Left forelimb (tissue), 1 donor: ENCODE measurements at regions not wholly inside any gene's neighbourhood (a gene's known extent, or its start where the extent isn't known, plus 50 kb on each side); places are given as distances from the start of the nearest gene placed in this dataset.
A peak's percentile ranks its signal among the peaks of the same experiment; 100 is the strongest.

Experiments
- DNase-seq: peaks from one replicate; pipeline ENCODE4 v3.0.0-alpha.2; 2018; ENCODE audit warnings: low spot score

DNA sequence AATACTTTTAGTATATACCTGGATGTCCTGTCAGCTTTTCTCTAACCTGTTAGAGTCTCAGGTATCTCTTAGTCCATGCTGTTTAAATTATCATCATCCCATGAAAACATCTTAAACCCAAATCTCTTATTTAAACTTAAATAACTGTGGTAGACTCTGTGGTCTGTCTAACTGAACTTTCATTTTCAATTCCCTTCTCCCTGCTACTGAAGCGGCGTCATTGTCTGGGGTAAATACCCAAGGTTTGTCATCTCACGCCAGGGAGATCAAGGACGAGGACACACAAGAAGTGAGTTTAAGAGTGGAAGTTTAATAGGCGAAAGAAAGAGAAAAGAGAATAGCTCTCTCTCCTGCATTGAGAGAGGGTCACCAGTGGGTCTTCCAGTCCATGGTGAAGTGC is 804.4 kb upstream of the CELF2 start:
- no peak for DNase-seq

GRCh38 chr10:10222304-10222841 is 795.3 kb upstream of the CELF2 start:
- DNase-seq, result no peak

DNA sequence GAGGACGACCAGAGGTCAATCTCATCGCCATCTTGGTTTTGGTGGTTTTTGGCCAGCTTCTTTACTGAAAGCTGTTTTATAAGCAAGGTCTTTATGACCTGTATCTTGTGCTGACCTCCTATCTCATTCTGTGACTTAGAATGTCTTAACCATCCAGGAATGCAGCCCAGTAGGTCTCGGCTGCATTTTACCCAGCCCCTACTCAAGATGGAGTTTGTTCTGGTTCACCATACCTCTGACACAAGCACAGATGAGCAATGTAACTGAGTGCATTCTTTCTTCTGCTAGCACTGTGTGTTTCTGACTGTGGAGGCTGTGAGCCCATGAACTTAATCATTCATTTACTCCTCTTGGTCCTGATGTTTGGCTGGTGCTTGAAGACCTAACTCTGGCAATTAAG is 794.5 kb upstream of the CELF2 start:
- DNase-seq, result no peak

DNA sequence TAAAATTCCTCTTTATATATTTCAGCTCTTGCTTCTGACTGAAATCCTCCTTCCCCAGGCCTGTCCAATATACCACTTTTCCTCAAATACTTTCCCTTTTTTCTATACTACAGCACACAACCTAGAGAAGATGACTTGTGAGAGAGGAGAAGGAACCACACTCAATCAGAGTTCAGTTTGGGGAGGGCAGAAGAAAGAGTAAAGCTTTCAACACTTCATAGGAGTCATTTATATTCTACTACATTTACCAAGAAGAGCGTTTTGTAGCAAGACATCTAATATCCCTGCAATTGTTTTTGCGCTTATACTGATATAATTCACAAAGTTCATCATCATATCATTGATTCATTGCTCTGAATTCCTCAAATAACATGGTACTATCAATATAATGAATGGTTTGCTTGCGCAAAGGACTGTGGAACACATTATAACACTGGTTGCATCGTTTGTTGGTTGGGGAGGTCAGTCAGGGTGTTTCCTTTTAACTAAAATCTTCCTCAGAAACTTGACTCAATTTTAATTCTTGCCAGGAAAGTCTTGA is 792.5 kb upstream of the CELF2 start:
- DNase-seq, result no peak

GRCh38 chr10:10233229-10233628 is 784.4 kb upstream of the CELF2 start:
- no peak for DNase-seq

DNA sequence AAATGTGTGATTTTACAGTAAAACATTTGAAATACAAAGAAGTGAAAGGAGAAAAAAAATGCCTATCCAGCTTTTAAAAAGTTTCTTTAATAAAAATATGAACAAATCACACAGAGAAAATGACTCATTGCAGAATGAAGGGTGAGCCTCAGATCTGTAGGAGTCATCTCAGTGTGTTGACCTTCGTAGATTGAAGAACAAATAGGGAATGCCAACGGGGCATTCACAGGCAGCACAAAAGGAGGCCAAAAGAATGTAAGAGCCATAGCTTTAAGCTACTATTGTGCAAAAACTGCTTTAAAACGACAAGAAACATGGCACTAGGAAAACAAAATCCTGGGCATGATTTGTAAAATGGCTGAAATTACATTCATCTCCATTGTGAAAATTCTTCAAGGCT is 782.7 kb upstream of the CELF2 start:
- DNase-seq, result no peak

GRCh38 chr10:10247585-10247984 is 770.1 kb upstream of the CELF2 start:
- no peak for DNase-seq

- no peak for DNase-seq
Observed at GRCh38 chr10:10256860-10257259, 760.8 kb upstream of the CELF2 start.

DNA sequence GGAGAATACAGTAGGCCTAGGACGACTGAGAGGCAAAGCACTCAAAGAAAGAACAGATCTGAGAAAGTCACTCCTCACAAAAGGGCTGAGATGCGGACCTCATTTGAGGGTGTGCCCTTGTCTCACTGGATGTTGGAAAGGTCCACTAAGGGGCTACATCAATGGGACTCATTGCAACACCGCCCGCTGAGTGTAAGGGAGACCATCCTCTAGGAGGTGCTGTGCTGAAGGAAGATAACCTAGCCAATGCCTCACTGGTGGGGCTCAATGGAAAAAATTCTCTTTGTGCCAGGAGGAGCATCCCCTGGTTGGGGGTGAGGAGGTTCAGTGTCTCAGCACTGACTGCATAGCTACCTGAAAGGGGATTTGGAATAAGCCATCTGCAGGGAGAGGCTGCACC is 758.7 kb upstream of the CELF2 start:
- DNase-seq, result no peak

GRCh38 chr10:10270126-10271050 is 747.3 kb upstream of the CELF2 start:
- DNase-seq, result no peak

GRCh38 chr10:10271639-10272192 is 746.0 kb upstream of the CELF2 start:
- no peak for DNase-seq

- no peak for DNase-seq
Observed at GRCh38 chr10:10273661-10274060, 744.0 kb upstream of the CELF2 start.

GRCh38 chr10:10279906-10280305 is 737.8 kb upstream of the CELF2 start:
- DNase-seq, result no peak

- no peak for DNase-seq
Observed at GRCh38 chr10:10292501-10292900, 725.2 kb upstream of the CELF2 start.

DNA sequence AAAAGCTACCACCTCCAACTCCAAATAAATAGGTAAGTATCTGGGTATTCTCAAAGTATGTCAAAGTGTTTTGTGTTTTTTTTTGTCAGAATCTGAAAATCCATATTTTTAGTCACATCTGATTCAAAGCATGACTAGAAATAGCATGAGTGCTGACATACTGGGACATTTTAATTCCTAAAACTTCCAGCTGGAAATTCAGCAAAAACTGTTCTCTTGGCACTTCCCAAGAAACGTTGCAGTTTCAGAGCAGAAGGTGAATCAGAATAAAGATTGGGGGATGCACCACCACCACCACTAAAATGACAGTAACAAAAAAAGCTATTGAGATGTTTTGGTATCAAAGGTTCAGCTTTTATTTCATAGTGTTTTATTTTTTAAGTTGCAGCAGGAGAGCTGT is 724.6 kb upstream of the CELF2 start:
- DNase-seq, result no peak

- DNase-seq, result peak; percentile 74
Observed at GRCh38 chr10:10293481-10293951, 724.2 kb upstream of the CELF2 start.

GRCh38 chr10:10294184-10294880 is 723.3 kb upstream of the CELF2 start:
- no peak for DNase-seq

GRCh38 chr10:10294881-10295529 is 722.7 kb upstream of the CELF2 start:
- no peak for DNase-seq

- DNase-seq, result no peak
Observed at GRCh38 chr10:10295537-10295936, 722.1 kb upstream of the CELF2 start.

- no peak for DNase-seq
Observed at GRCh38 chr10:10302689-10303088, 715.0 kb upstream of the CELF2 start.

DNA sequence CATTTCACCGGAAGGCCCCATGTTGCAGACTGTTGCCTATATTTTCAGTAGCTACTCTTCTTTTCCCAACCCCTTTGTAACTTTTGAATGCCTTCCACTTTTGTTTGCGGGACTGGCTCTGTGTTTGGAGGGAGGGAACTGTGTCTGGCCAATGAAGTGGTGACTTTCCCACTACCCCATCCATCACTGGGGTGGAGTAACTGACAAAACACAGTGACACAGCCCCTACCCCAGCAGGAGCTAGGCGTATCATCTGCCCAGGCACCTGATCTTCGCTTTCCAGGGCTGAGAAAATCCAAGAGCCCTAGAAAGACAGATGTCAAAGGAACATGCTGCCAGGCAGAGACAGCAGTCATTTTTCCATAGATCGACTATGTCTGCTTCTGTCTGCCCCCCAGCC is 710.6 kb upstream of the CELF2 start:
- no peak for DNase-seq

GRCh38 chr10:10307551-10307950 is 710.1 kb upstream of the CELF2 start:
- DNase-seq, result no peak
